IMR-90 (cell line): ENCODE measurements at regions not wholly inside any gene's neighbourhood (a gene's known extent, or its start where the extent isn't known, plus 50 kb on each side); places are given as distances from the start of the nearest gene placed in this dataset.

Source experiments
- ATAC-seq: fragments of 200-7000 bp; cut with Tn5 transposase; 2 replicates; pipeline ENCODE4 v1.9.1; 2020; ENCODE audit warnings: low read depth, mild to moderate bottlenecking, moderate library complexity
- BruUV-seq: library from RNA; stranded (reverse); fragments of 400-500 nt; replicated peaks from 2 replicates; lab custom pipeline; 2021; lab: Mats Ljungman, UMichigan
- CTCF ChIA-PET: fragments of 300-600 bp; formaldehyde crosslinking; extraction: SDS; loops from one replicate; lab custom pipeline; 2021; ENCODE audit warnings: antibody characterized with exemption; lab: Yijun Ruan, JAX
- POLR2A ChIA-PET: fragments of 300-600 bp; sonication (Branson Sonifier 250); formaldehyde crosslinking; loops from one replicate; lab custom pipeline; 2022; ENCODE audit warnings: antibody characterized with exemption; ENCODE audit not compliant: unreplicated experiment; lab: Charles Lee
- DNase-seq: peaks from one replicate; pipeline ENCODE4 v3.0.0; 2013
- H2AFZ ChIP-seq: replicated peaks from 2 replicates; pipeline ENCODE3; 2013; ENCODE audit warnings: low read length, mild to moderate bottlenecking; ENCODE audit not compliant: poor library complexity
- H2AK5ac ChIP-seq: 2 replicates; pipeline ENCODE4 v1.6.1; 2013; ENCODE audit warnings: low read depth, low read length, inconsistent platforms
- H2AK9ac ChIP-seq: replicated peaks from 2 replicates; pipeline ENCODE3; 2013; ENCODE audit warnings: mild to moderate bottlenecking, low read depth, low read length, moderate library complexity; ENCODE audit not compliant: poor library complexity
- H2BK120ac ChIP-seq: 2 replicates; pipeline ENCODE4 v1.6.1; 2013; ENCODE audit warnings: low read depth, low read length, inconsistent platforms
- H2BK15ac ChIP-seq: 3 replicates; pipeline ENCODE4 v1.6.1; 2013; ENCODE audit warnings: low read depth, low read length, inconsistent platforms
- H2BK20ac ChIP-seq: 2 replicates; pipeline ENCODE4 v1.6.1; 2013; ENCODE audit warnings: low read depth, mild to moderate bottlenecking, inconsistent platforms, low read length, moderate library complexity
- H2BK5ac ChIP-seq: 2 replicates; pipeline ENCODE4 v1.6.1; 2013; ENCODE audit warnings: mild to moderate bottlenecking, low read depth, low read length, inconsistent platforms; ENCODE audit not compliant: poor library complexity, severe bottlenecking
- H3K14ac ChIP-seq: replicated peaks from 2 replicates; pipeline ENCODE4 v1.6.1; 2013; ENCODE audit warnings: low read depth, low read length, inconsistent platforms
- H3K18ac ChIP-seq: 2 replicates; pipeline ENCODE4 v1.6.1; 2013; ENCODE audit warnings: low read depth, low read length, control low read depth
- H3K23ac ChIP-seq: 2 replicates; pipeline ENCODE4 v1.6.1; 2013; ENCODE audit warnings: low read depth, low read length, inconsistent platforms
- H3K27ac ChIP-seq: 2 replicates; pipeline ENCODE4 v1.5.1; 2013; ENCODE audit warnings: mild to moderate bottlenecking, control low read depth, low read length; ENCODE audit not compliant: insufficient read depth
- H3K27me3 ChIP-seq: 2 replicates; pipeline ENCODE4 v1.6.1; 2013; ENCODE audit warnings: low read length; ENCODE audit not compliant: control insufficient read depth, insufficient read depth
- H3K36me3 ChIP-seq: 2 replicates; pipeline ENCODE4 v1.6.1; 2013; ENCODE audit warnings: low read length, mixed read lengths; ENCODE audit not compliant: control insufficient read depth, insufficient read depth
- H3K4ac ChIP-seq: 2 replicates; pipeline ENCODE4 v1.6.1; 2013; ENCODE audit warnings: low read depth, low read length, inconsistent platforms
- H3K4me1 ChIP-seq: 2 replicates; pipeline ENCODE4 v1.6.1; 2013; ENCODE audit warnings: low read length, mixed read lengths; ENCODE audit not compliant: control insufficient read depth, insufficient read depth
- H3K4me2 ChIP-seq: 2 replicates; pipeline ENCODE4 v1.6.1; 2013; ENCODE audit warnings: low read depth, mild to moderate bottlenecking, control low read depth, low read length, moderate library complexity
- H3K4me3 ChIP-seq: 2 replicates; pipeline ENCODE4 v1.5.1; 2013; ENCODE audit warnings: low read depth, mild to moderate bottlenecking, control low read depth, low read length, moderate library complexity; ENCODE audit not compliant: insufficient read depth
- H3K56ac ChIP-seq: 2 replicates; pipeline ENCODE4 v1.6.1; 2013; ENCODE audit warnings: low read length, inconsistent platforms; ENCODE audit not compliant: insufficient read depth; ENCODE audit errors: extremely low read depth
- H3K79me1 ChIP-seq, 2 experiments: 2 replicates each; pipeline ENCODE4 v1.6.1; 2013; ENCODE audit warnings: low read length in 2 of 2, inconsistent platforms in 1 of 2, low read depth in 1 of 2
- H3K9ac ChIP-seq: 2 replicates; pipeline ENCODE4 v1.6.1; 2013; ENCODE audit warnings: low read depth, low read length, control low read depth
- H3K9me1 ChIP-seq: 2 replicates; pipeline ENCODE4 v1.6.1; 2013; ENCODE audit warnings: low read length, inconsistent platforms; ENCODE audit not compliant: insufficient read depth
- H3K9me3 ChIP-seq: 2 replicates; pipeline ENCODE4 v1.6.1; 2013; ENCODE audit warnings: low read length; ENCODE audit not compliant: control insufficient read depth, insufficient read depth
- H4K20me1 ChIP-seq: 2 replicates; pipeline ENCODE4 v1.6.1; 2013; ENCODE audit warnings: low read length, inconsistent platforms; ENCODE audit not compliant: insufficient read depth
- H4K5ac ChIP-seq: 2 replicates; pipeline ENCODE4 v1.6.1; 2013; ENCODE audit warnings: mild to moderate bottlenecking, low read depth, low read length, control low read depth
- H4K8ac ChIP-seq, 2 experiments: 2 replicates each; pipeline ENCODE4 v1.6.1; 2013; ENCODE audit warnings: low read depth in 2 of 2, low read length in 2 of 2, control low read depth in 1 of 2, inconsistent platforms in 1 of 2
- H4K91ac ChIP-seq: 2 replicates; pipeline ENCODE4 v1.6.1; 2013; ENCODE audit warnings: low read depth, low read length, inconsistent platforms; ENCODE audit not compliant: insufficient read depth
- BHLHE40 ChIP-seq: fragments of 150-350 bp; IDR thresholded peaks from 2 replicates; pipeline ENCODE4 v1.6.1; 2016; ENCODE audit warnings: mild to moderate bottlenecking, low read depth, low read length
- CEBPB ChIP-seq: IDR thresholded peaks from 2 replicates; pipeline ENCODE4 v1.6.1; 2012; ENCODE audit warnings: low read depth, low read length, improper control_type of control experiment
- CHD1 ChIP-seq: IDR thresholded peaks from 2 replicates; pipeline ENCODE4 v1.6.1; 2012; ENCODE audit warnings: low read depth, low read length, improper control_type of control experiment
- FOS ChIP-seq: fragments of 150-350 bp; IDR thresholded peaks from 2 replicates; pipeline ENCODE4 v1.6.1; 2016; ENCODE audit warnings: low read depth, low read length
- MAFK ChIP-seq: IDR thresholded peaks from 2 replicates; pipeline ENCODE4 v1.6.1; 2012; ENCODE audit warnings: low read depth, low read length, improper control_type of control experiment
- MAZ ChIP-seq: IDR thresholded peaks from 2 replicates; pipeline ENCODE4 v1.6.1; 2012; ENCODE audit warnings: low read depth, mild to moderate bottlenecking, low read length, improper control_type of control experiment, moderate library complexity, borderline replicate concordance
- MXI1 ChIP-seq: IDR thresholded peaks from 2 replicates; pipeline ENCODE4 v1.6.1; 2012; ENCODE audit warnings: low read depth, mild to moderate bottlenecking, low read length, moderate library complexity, borderline replicate concordance
- POLR2A ChIP-seq: IDR thresholded peaks from 2 replicates; pipeline ENCODE4 v1.6.1; 2012; ENCODE audit warnings: mild to moderate bottlenecking, low read depth, low read length
- RAD21 ChIP-seq: IDR thresholded peaks from 2 replicates; pipeline ENCODE4 v1.6.1; 2012; ENCODE audit warnings: low read length, improper control_type of control experiment
- RCOR1 ChIP-seq: IDR thresholded peaks from 2 replicates; pipeline ENCODE4 v1.6.1; 2012; ENCODE audit warnings: mild to moderate bottlenecking, low read length, improper control_type of control experiment; ENCODE audit not compliant: insufficient replicate concordance
- RFX5 ChIP-seq: IDR thresholded peaks from 2 replicates; pipeline ENCODE4 v1.8.0; 2012; ENCODE audit warnings: low read depth, mild to moderate bottlenecking, low read length, moderate library complexity
- SMC3 ChIP-seq: fragments of 150-350 bp; IDR thresholded peaks from 2 replicates; pipeline ENCODE4 v1.6.1; 2016; ENCODE audit warnings: low read depth, mild to moderate bottlenecking, antibody characterized with exemption, low read length, moderate library complexity
- USF2 ChIP-seq: fragments of 150-350 bp; IDR thresholded peaks from 2 replicates; pipeline ENCODE4 v1.6.1; 2017; ENCODE audit warnings: mild to moderate bottlenecking, antibody characterized with exemption, low read length, low read depth
- WGBS, 2 experiments: methylation state at CpG; one replicate each; pipeline versions ENCODE4 v1.1.5 to v1.1.7; 2013; ENCODE audit warnings: missing lambda C conversion rate in 2 of 2; ENCODE audit not compliant: insufficient read length in 1 of 2; ENCODE audit errors: extremely low coverage in 2 of 2; 5-methylcytosine and 5-hydroxymethylcytosine counted together
- dilution Hi-C: fragments of 300-500 bp; cut with HindIII; formaldehyde crosslinking; loops from one replicate; pipeline ENCODE4 v1.14.3; 2018; ENCODE audit warnings: low sequenced_read_pairs; ENCODE audit not compliant: unreplicated experiment
- in situ Hi-C: fragments of 300-500 bp; cut with MboI; formaldehyde crosslinking; loops from 3 replicates; pipeline ENCODE4 v1.14.3; 2019; ENCODE audit warnings: low sequenced_read_pairs, inconsistent platforms, mixed read lengths
- intact Hi-C: fragments of 100-400 bp; cut with micrococcal nuclease; formaldehyde crosslinking; loops from 2 replicates; pipeline ENCODE4 v1.10.0; 2022

- H3K36me3 ChIP-seq = no peaks in the 10 kb centered on the region
- POLR2A ChIA-PET = no interaction called here
- BruUV-seq = no TSS peak
These were observed 125.7 kb upstream of the NDST3 start for GRCh38 chr4:117908306-117909207.

More at GRCh38 chr4:117908306-117909207, 125.7 kb upstream of the NDST3 start:
- in situ Hi-C loops (no loop called here), intact Hi-C loops (no loop called here), dilution Hi-C loops (no loop called here)
- CTCF ChIA-PET = no interaction called here
- Histone ChIP-seq H2AK9ac (no peak overlapping the region), H3K18ac (no peak overlapping the region), H4K8ac (no peak overlapping the region), H3K23ac (no peak overlapping the region), H2AFZ (no peak overlapping the region), H2BK15ac (no peak overlapping the region), H3K9me3 (no peaks in the 10 kb centered on the region), H2AK5ac (no peak overlapping the region), H3K9ac (no peak overlapping the region), H4K91ac (no peak overlapping the region), H4K5ac (no peak overlapping the region), H3K4ac (no peak overlapping the region), H3K14ac (no peak overlapping the region), H3K4me2 (no peak overlapping the region), H3K27me3 (no peaks in the 10 kb centered on the region), H3K79me1 (no peaks in the 10 kb centered on the region), H2BK20ac (no peak overlapping the region), H3K9me1 (no peaks in the 10 kb centered on the region), H3K4me1 (no peaks in the 10 kb centered on the region), H3K27ac (no peak overlapping the region), H4K20me1 (no peaks in the 10 kb centered on the region), H3K56ac (no peak overlapping the region), H2BK120ac (no peak overlapping the region), H2BK5ac (no peak overlapping the region), H3K4me3 (no peak overlapping the region)
- TF ChIP-seq RFX5 (no peak), BHLHE40 (no peak), FOS (no peak), CEBPB (no peak), MAZ (no peak), RCOR1 (no peak), CHD1 (no peak), SMC3 (no peak), USF2 (no peak), RAD21 (no peak), POLR2A (no peak), MAFK (no peak), MXI1 (no peak)
- DNase-seq (no peak), ATAC-seq (no peak)
- WGBS, 2 experiments = 37% methylated on average over 2 of the region's 5 CpGs; no CpG with 5 or more reads in 1 of the 2 experiments
